DOHH2 (cell line): ENCODE measurements at regions not wholly inside any gene's neighbourhood (a gene's known extent, or its start where the extent isn't known, plus 50 kb on each side); places are given as distances from the start of the nearest gene placed in this dataset.
"Not testable (repeated sequence)": the region's sequence is repeated elsewhere in the genome, so short reads cannot be mapped to it uniquely, and the experiment has no call there.

ENCODE experiments used
- H3F3A ChIP-seq: fragments of 200-600 bp; sonication (generic), shearing (Covaris generic); 2 replicates; pipeline ENCODE4 v1.6.0; 2016; ENCODE audit warnings: antibody characterized with exemption, mild to moderate bottlenecking; ENCODE audit not compliant: control insufficient read depth, insufficient read depth
- H3K27ac ChIP-seq: fragments of 200-600 bp; sonication (generic); 2 replicates; pipeline ENCODE4 v1.5.1; 2014; ENCODE audit warnings: low read depth, mild to moderate bottlenecking, low read length, moderate library complexity
- H3K27me3 ChIP-seq: fragments of 200-600 bp; sonication (generic); 2 replicates; pipeline ENCODE4 v1.6.1; 2014; ENCODE audit warnings: mild to moderate bottlenecking, low read length, mixed read lengths; ENCODE audit not compliant: control insufficient read depth
- H3K36me3 ChIP-seq: fragments of 200-600 bp; sonication (generic); 2 replicates; pipeline ENCODE4 v1.6.1; 2014; ENCODE audit warnings: mild to moderate bottlenecking, low read length, moderate library complexity, mixed read lengths; ENCODE audit not compliant: control insufficient read depth
- H3K4me1 ChIP-seq: fragments of 200-600 bp; sonication (generic); 2 replicates; pipeline ENCODE4 v1.6.1; 2014; ENCODE audit warnings: mild to moderate bottlenecking, low read length, mixed read lengths; ENCODE audit not compliant: control insufficient read depth
- H3K4me2 ChIP-seq: fragments of 200-600 bp; sonication (generic); 2 replicates; pipeline ENCODE4 v1.6.0; 2014; ENCODE audit warnings: mild to moderate bottlenecking, low read length, moderate library complexity
- H3K4me3 ChIP-seq: fragments of 200-600 bp; sonication (generic); 2 replicates; pipeline ENCODE4 v1.5.1; 2014; ENCODE audit warnings: mild to moderate bottlenecking, low read length, mixed read lengths
- H3K79me2 ChIP-seq: fragments of 200-600 bp; sonication (generic); 2 replicates; pipeline ENCODE4 v1.6.1; 2014; ENCODE audit warnings: mild to moderate bottlenecking, low read length, mixed read lengths; ENCODE audit not compliant: control insufficient read depth
- H3K9me2 ChIP-seq: fragments of 200-600 bp; sonication (generic); replicated peaks from 2 replicates; pipeline ENCODE4 v1.6.1; 2014; ENCODE audit warnings: mild to moderate bottlenecking, low read length, mixed read lengths; ENCODE audit not compliant: control insufficient read depth
- H3K9me3 ChIP-seq: fragments of 200-600 bp; sonication (generic); 2 replicates; pipeline ENCODE4 v1.6.1; 2014; ENCODE audit warnings: antibody characterized with exemption, low read length, mixed read lengths; ENCODE audit not compliant: control insufficient read depth, insufficient read depth
- H4K20me1 ChIP-seq: fragments of 200-600 bp; sonication (generic); 2 replicates; pipeline ENCODE4 v1.6.0; 2014; ENCODE audit warnings: low read depth, mild to moderate bottlenecking, antibody characterized with exemption, low read length, moderate library complexity; ENCODE audit not compliant: control insufficient read depth, insufficient read depth
- CTCF ChIP-seq: fragments of 200-600 bp; sonication (generic); IDR thresholded peaks from one replicate; pipeline ENCODE4 v1.5.1; 2014; ENCODE audit warnings: antibody characterized with exemption, mild to moderate bottlenecking, low read depth, low read length; ENCODE audit not compliant: poor library complexity, severe bottlenecking
- EZH2phosphoT487 ChIP-seq: fragments of 200-600 bp; sonication (generic); IDR thresholded peaks from 2 replicates; pipeline ENCODE4 v1.6.1; 2017; ENCODE audit warnings: borderline replicate concordance, mild to moderate bottlenecking, antibody characterized with exemption, low read length, moderate library complexity, mixed read lengths

- Histone ChIP-seq H3K9me3 (0 out of 2 replicates have a peak, but pooled peaks cover 3% of the 10 kb centered on the region), H3F3A (no peaks in the 10 kb centered on the region), H3K4me1 (no peaks in the 10 kb centered on the region), H3K27me3 (no peaks in the 10 kb centered on the region), H4K20me1 (no peaks in the 10 kb centered on the region), H3K4me2 (no peak overlapping the region), H3K27ac (no peak overlapping the region), H3K4me3 (no peak overlapping the region), H3K79me2 (no peaks in the 10 kb centered on the region), H3K9me2 (no peaks in the 10 kb centered on the region), H3K36me3 (no peaks in the 10 kb centered on the region)
- TF ChIP-seq EZH2phosphoT487 (no peak), CTCF (no peak)
Observed at GRCh38 chr4:38332699-38333098, 331.3 kb upstream of the KLF3 start.

DNA sequence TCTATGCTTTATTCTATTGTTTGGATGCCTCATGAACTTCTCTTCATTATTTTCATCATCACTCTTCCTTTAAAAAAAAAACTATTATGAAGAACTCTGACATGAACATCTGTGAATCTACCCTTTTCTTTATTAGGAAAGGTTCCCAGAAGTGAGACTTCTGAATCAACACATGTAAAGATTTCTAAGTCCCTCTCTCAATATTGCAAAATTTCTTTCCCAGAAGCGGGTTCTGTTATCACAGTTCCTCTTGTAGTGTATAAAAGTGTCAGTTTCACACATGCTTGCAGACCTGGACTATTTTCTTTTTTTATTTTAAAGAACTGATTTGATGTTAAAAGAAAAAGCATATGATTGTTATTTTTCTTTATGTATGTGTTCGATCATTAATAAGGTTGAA, 330.8 kb upstream of the KLF3 start:
- TF ChIP-seq EZH2phosphoT487 (no peak), CTCF (no peak)
- H3K4me2 ChIP-seq, result no peak overlapping the region
- peaks cover 4% of the 10 kb centered on the region; the same call in 1 of the 2 replicates for H3K9me3 ChIP-seq
- H3K9me2 ChIP-seq, result no peaks in the 10 kb centered on the region
- H3K4me1 ChIP-seq, result no peaks in the 10 kb centered on the region
- no peak overlapping the region for H3K27ac ChIP-seq
- H4K20me1 ChIP-seq, result no peaks in the 10 kb centered on the region
- H3K27me3 ChIP-seq, result no peaks in the 10 kb centered on the region
- no peak overlapping the region for H3K4me3 ChIP-seq
- H3K79me2 ChIP-seq, result no peaks in the 10 kb centered on the region
- no peaks in the 10 kb centered on the region for H3F3A ChIP-seq
- no peaks in the 10 kb centered on the region for H3K36me3 ChIP-seq

GRCh38 chr4:38334791-38335190, 329.2 kb upstream of the KLF3 start:
- Histone ChIP-seq H3K9me3 (peaks cover 6% of the 10 kb centered on the region; the same call in 1 of the 2 replicates), H3F3A (no peaks in the 10 kb centered on the region), H3K4me1 (no peaks in the 10 kb centered on the region), H3K9me2 (no peaks in the 10 kb centered on the region), H3K27ac (no peak overlapping the region), H4K20me1 (no peaks in the 10 kb centered on the region), H3K27me3 (no peaks in the 10 kb centered on the region), H3K4me2 (no peak overlapping the region), H3K36me3 (no peaks in the 10 kb centered on the region), H3K79me2 (no peaks in the 10 kb centered on the region), H3K4me3 (no peak overlapping the region)
- TF ChIP-seq EZH2phosphoT487 (no peak), CTCF (no peak)

DNA sequence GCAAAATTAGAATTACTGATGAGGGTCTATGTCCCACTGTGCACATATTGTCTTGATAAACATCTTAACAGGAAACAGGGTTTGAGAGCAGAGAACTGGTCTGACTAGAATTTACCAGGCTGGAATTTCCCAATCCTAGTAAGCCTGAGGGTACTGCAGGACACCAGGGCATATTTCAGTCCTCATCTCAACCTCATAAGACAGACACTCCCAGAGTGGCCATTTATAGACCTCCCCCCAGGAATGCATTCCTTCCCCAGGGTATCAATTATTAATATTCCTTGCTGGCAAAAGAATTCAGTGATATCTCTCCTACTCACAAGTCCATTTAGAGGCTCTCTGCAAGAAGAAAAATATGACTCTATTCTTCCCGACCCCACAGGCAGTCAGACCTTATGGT, 325.1 kb upstream of the KLF3 start:
- not testable (repeated sequence) for H4K20me1 ChIP-seq

More for the DNA sequence above, 325.1 kb upstream of the KLF3 start:
- H3K27ac ChIP-seq, H3K4me2 ChIP-seq, H3F3A ChIP-seq, H3K9me3 ChIP-seq, H3K36me3 ChIP-seq, H3K4me3 ChIP-seq, H3K27me3 ChIP-seq, H3K79me2 ChIP-seq, H3K4me1 ChIP-seq, H3K9me2 ChIP-seq: not testable (repeated sequence)
